ENCODE measurements at regions not wholly inside any gene's neighbourhood (a gene's known extent, or its start where the extent isn't known, plus 50 kb on each side); places are given as distances from the start of the nearest gene placed in this dataset.

DNA sequence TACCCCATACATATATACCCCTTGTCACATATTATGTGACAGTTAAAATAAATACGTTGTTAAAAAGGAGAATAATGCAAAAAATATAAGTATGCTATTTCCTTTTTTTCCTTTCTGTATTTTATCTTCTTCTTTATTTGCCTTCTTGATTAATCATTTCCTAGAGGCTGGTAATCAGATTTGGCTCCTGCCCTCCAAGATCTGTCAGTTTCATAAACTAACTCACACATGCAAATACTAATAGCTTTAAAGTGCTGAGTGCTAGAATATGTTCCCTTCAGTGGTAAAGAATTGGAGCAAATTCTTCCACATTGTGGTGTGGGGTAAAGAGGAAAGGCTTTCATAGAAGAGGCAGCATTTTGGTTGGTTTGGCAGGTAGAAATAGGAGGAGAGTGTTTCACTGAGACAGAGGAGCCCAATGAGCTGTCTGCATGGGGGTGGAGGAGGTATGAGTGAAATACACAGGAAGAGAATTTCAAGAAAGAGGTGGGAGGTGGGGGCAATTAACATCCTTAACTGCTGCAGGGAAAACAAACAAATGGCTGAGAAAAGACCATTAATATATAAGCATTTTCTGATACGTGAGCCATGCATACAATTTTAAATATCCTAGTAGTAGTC lies 523.9 kb downstream of the BMP2 start (continued):
- no peak for TF ChIP-seq NR3C1 (IDR thresholded peaks at IDR 0.05)

DNA sequence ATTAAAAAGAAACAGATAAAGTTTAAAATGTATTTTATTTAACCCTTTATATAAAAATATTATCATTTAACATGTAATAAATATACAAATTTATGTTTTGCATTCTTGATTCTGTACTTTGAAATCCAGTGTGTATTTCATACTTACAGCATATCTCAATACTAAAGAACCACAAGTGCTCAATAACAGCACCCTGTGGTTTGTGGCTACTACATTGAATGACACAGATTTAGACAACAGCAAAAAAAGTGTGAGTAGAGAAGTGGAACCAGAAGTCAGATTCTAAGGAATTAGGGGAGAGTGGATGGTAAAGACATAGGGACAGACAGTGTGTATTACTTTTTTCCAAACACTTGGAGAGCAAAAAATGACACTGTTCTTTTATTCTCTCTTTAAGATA lies 524.5 kb downstream of the BMP2 start:
- TF ChIP-seq EHMT2 (IDR thresholded peaks at IDR 0.05; ENCODE audit: low read depth) (no peak), NFE2L2 (conservative IDR thresholded peaks at IDR 0.05; ENCODE audit: low read length) (no peak), MAZ (IDR thresholded peaks at IDR 0.05; ENCODE audit: borderline replicate concordance, low read depth, low read length) (no peak), ZFP36 (IDR thresholded peaks at IDR 0.05; ENCODE audit: borderline replicate concordance, partially characterized antibody) (no peak), NPAS2 (CRISPR knock-in tag; IDR thresholded peaks at IDR 0.05; ENCODE audit: borderline replicate concordance) (no peak), CBX2 (IDR thresholded peaks at IDR 0.05; ENCODE audit: borderline replicate concordance, low read depth) (no peak), JUN (IDR thresholded peaks at IDR 0.05) (no peak), EHF (CRISPR knock-in tag; IDR thresholded peaks at IDR 0.05) (no peak), ESRRA (IDR thresholded peaks at IDR 0.05; ENCODE audit: borderline replicate concordance, low read length) (no peak), CBX8 (IDR thresholded peaks at IDR 0.05) (no peak), ZNF302 (CRISPR knock-in tag; IDR thresholded peaks at IDR 0.05) (no peak), HOXA7 (CRISPR knock-in tag; IDR thresholded peaks at IDR 0.05) (no peak), PHF8 (IDR thresholded peaks at IDR 0.05; ENCODE audit: borderline replicate concordance, low read depth) (no peak), HOXB5 (CRISPR knock-in tag; IDR thresholded peaks at IDR 0.05) (no peak), SMC3 (IDR thresholded peaks at IDR 0.05) (no peak), KDM5A (IDR thresholded peaks at IDR 0.05) (no peak)
- TF ChIP-seq, protein P1, sequence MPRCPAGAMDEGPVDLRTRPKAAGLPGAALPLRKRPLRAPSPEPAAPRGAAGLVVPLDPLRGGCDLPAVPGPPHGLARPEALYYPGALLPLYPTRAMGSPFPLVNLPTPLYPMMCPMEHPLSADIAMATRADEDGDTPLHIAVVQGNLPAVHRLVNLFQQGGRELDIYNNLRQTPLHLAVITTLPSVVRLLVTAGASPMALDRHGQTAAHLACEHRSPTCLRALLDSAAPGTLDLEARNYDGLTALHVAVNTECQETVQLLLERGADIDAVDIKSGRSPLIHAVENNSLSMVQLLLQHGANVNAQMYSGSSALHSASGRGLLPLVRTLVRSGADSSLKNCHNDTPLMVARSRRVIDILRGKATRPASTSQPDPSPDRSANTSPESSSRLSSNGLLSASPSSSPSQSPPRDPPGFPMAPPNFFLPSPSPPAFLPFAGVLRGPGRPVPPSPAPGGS (IDR thresholded peaks at IDR 0.05), result no peak
- TF ChIP-seq, protein P2, sequence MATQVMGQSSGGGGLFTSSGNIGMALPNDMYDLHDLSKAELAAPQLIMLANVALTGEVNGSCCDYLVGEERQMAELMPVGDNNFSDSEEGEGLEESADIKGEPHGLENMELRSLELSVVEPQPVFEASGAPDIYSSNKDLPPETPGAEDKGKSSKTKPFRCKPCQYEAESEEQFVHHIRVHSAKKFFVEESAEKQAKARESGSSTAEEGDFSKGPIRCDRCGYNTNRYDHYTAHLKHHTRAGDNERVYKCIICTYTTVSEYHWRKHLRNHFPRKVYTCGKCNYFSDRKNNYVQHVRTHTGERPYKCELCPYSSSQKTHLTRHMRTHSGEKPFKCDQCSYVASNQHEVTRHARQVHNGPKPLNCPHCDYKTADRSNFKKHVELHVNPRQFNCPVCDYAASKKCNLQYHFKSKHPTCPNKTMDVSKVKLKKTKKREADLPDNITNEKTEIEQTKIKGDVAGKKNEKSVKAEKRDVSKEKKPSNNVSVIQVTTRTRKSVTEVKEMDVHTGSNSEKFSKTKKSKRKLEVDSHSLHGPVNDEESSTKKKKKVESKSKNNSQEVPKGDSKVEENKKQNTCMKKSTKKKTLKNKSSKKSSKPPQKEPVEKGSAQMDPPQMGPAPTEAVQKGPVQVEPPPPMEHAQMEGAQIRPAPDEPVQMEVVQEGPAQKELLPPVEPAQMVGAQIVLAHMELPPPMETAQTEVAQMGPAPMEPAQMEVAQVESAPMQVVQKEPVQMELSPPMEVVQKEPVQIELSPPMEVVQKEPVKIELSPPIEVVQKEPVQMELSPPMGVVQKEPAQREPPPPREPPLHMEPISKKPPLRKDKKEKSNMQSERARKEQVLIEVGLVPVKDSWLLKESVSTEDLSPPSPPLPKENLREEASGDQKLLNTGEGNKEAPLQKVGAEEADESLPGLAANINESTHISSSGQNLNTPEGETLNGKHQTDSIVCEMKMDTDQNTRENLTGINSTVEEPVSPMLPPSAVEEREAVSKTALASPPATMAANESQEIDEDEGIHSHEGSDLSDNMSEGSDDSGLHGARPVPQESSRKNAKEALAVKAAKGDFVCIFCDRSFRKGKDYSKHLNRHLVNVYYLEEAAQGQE (IDR thresholded peaks at IDR 0.05), result no peak
- TF ChIP-seq, protein P3, sequence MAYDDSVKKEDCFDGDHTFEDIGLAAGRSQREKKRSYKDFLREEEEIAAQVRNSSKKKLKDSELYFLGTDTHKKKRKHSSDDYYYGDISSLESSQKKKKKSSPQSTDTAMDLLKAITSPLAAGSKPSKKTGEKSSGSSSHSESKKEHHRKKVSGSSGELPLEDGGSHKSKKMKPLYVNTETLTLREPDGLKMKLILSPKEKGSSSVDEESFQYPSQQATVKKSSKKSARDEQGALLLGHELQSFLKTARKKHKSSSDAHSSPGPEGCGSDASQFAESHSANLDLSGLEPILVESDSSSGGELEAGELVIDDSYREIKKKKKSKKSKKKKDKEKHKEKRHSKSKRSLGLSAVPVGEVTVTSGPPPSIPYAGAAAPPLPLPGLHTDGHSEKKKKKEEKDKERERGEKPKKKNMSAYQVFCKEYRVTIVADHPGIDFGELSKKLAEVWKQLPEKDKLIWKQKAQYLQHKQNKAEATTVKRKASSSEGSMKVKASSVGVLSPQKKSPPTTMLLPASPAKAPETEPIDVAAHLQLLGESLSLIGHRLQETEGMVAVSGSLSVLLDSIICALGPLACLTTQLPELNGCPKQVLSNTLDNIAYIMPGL (CRISPR knock-in tag; IDR thresholded peaks at IDR 0.05; ENCODE audit: borderline replicate concordance), result no peak
- POLR2A ChIA-PET, result no interaction called here
- FAIRE-seq (no peak), ATAC-seq (no peak), DNase-seq (ENCODE audit: low read depth in 1 of 2, low spot score in 1 of 2) (no peak)
- Histone ChIP-seq H3K4me3 (no peak overlapping the region), H3K9me3 (no peaks in the 10 kb centered on the region), H3K4me2 (no peak overlapping the region), H3K4me1 (no peaks in the 10 kb centered on the region), H3K27ac (no peak overlapping the region)
- CTCF ChIA-PET, result no interaction called here

All from A549 (cell line).